Upper lobe of left lung (tissue), 6 donors: ENCODE measurements at regions not wholly inside any gene's neighbourhood (a gene's known extent, or its start where the extent isn't known, plus 50 kb on each side); places are given as distances from the start of the nearest gene placed in this dataset.

ENCODE experiments used
- ATAC-seq, 2 donors: fragments of 200-7000 bp; cut with Tn5 transposase; one replicate each; pipeline ENCODE4 v1.9.1; 2022; ENCODE audit warnings: mild to moderate bottlenecking in 2 of 2, moderate library complexity in 2 of 2; ENCODE audit not compliant: low FRiP score in 2 of 2
- DNase-seq, 2 donors: peaks; one replicate each; pipeline ENCODE4 v3.0.0-alpha.2; 2019 to 2020
- H3K27ac ChIP-seq, 4 donors: fragments of 200-600 bp; sonication (generic); one replicate each; pipeline ENCODE4 v1.5.1; 2016 to 2019
- H3K27me3 ChIP-seq, 4 donors: fragments of 200-600 bp; sonication (generic); one replicate each; pipeline ENCODE4 v1.5.1; 2017 to 2019
- H3K36me3 ChIP-seq, 4 donors: fragments of 200-600 bp; sonication (generic); one replicate each; pipeline ENCODE4 v1.5.1; 2016 to 2019
- H3K4me1 ChIP-seq, 4 donors: fragments of 200-600 bp; sonication (generic); one replicate each; pipeline ENCODE4 v1.5.1; 2018 to 2019
- H3K4me3 ChIP-seq, 4 donors: fragments of 200-600 bp; sonication (generic); one replicate each; pipeline ENCODE4 v1.5.1; 2017 to 2019; ENCODE audit warnings: mild to moderate bottlenecking in 2 of 4, moderate library complexity in 1 of 4
- H3K9me3 ChIP-seq, 4 donors: fragments of 200-600 bp; sonication (generic); one replicate each; pipeline ENCODE4 v1.5.1; 2018 to 2019
- CTCF ChIP-seq, 6 experiments: fragments of 450-650 bp in 4 of 6; fragments of 200-600 bp in 2 of 6; sonication (generic) in 2 of 6; IDR thresholded peaks; one replicate each; pipeline ENCODE4 v1.5.1; 2016 to 2019; ENCODE audit warnings: antibody characterized with exemption in 6 of 6
- EP300 ChIP-seq, 4 donors: sonication (generic); formaldehyde crosslinking; IDR thresholded peaks; one replicate each; pipeline ENCODE4 v1.5.1; 2017; ENCODE audit warnings: antibody characterized with exemption in 4 of 4, control low read depth in 2 of 4
- POLR2A ChIP-seq, 4 donors: fragments of 450-650 bp; IDR thresholded peaks; one replicate each; pipeline ENCODE4 v1.5.1; 2016 to 2017; ENCODE audit warnings: antibody characterized with exemption in 4 of 4, mild to moderate bottlenecking in 2 of 4
- POLR2AphosphoS5 ChIP-seq, 2 donors: sonication (generic); formaldehyde crosslinking; IDR thresholded peaks; one replicate each; pipeline ENCODE4 v1.5.1; 2017; ENCODE audit warnings: antibody characterized with exemption in 2 of 2
- WGBS, 2 donors: methylation state at CpG; one replicate each; pipeline ENCODE4 v1.1.5; 2017 to 2018; 5-methylcytosine and 5-hydroxymethylcytosine counted together
- donor health status: DM: no; HTN: no; CAD: no; lungs with moderate emphysema.
- donor health status: DM: no; HTN: yes; CAD: no; lungs with severe emphysema.

- Histone ChIP-seq H3K27me3 (no peaks in the 10 kb centered on the region), H3K27ac (no peak overlapping the region), H3K4me1 (peaks cover 0 to 3% (median 0%) of the 10 kb centered on the region in 4 donors), H3K4me3 (no peak overlapping the region), H3K9me3 (no peaks in the 10 kb centered on the region), H3K36me3 (no peaks in the 10 kb centered on the region)
- DNase-seq, result no peak
- 69 to 77% methylated on average over 7 of the region's 7 CpGs for WGBS, 2 donors
- ATAC-seq, result no peak
- TF ChIP-seq POLR2A (IDR thresholded peaks at IDR 0.05) (no peak), EP300 (IDR thresholded peaks at IDR 0.05) (no peak), CTCF (IDR thresholded peaks at IDR 0.05) (no peak), POLR2AphosphoS5 (IDR thresholded peaks at IDR 0.05) (no peak)
Measured at GRCh38 chr5:175230299-175230698, 213.7 kb downstream of the DRD1 start.

- Histone ChIP-seq H3K4me1 (peaks cover 0 to 3% (median 0%) of the 10 kb centered on the region in 4 donors), H3K9me3 (no peaks in the 10 kb centered on the region), H3K4me3 (no peak overlapping the region), H3K36me3 (no peaks in the 10 kb centered on the region), H3K27me3 (no peaks in the 10 kb centered on the region), H3K27ac (no peak overlapping the region)
- DNase-seq (no peak), ATAC-seq (no peak)
- WGBS, 2 donors, result 70 to 88% methylated on average over 1 of the region's 1 CpG
- no peak for TF ChIP-seq EP300 (IDR thresholded peaks at IDR 0.05)
- TF ChIP-seq POLR2AphosphoS5 (IDR thresholded peaks at IDR 0.05), result no peak
- TF ChIP-seq CTCF (IDR thresholded peaks at IDR 0.05), result no peak
- no peak for TF ChIP-seq POLR2A (IDR thresholded peaks at IDR 0.05)
Measured at GRCh38 chr5:175226506-175226905, 217.5 kb downstream of the DRD1 start.

GRCh38 chr5:175223291-175223690, 220.7 kb downstream of the DRD1 start:
- DNase-seq (no peak), ATAC-seq (no peak)
- 54 to 58% methylated on average over 7 of the region's 7 CpGs for WGBS, 2 donors
- Histone ChIP-seq H3K9me3 (no peaks in the 10 kb centered on the region), H3K27me3 (no peaks in the 10 kb centered on the region), H3K27ac (no peak overlapping the region), H3K36me3 (no peaks in the 10 kb centered on the region), H3K4me1 (peaks cover 0 to 3% (median 0%) of the 10 kb centered on the region in 4 donors), H3K4me3 (no peak overlapping the region)
- TF ChIP-seq POLR2A (IDR thresholded peaks at IDR 0.05) (no peak), POLR2AphosphoS5 (IDR thresholded peaks at IDR 0.05) (no peak), CTCF (IDR thresholded peaks at IDR 0.05) (no peak)

- no peak overlapping the region for H3K27ac ChIP-seq
- no peak overlapping the region for H3K4me3 ChIP-seq
- 80 to 88% methylated on average over 2 of the region's 2 CpGs for WGBS, 2 donors
- no peaks in the 10 kb centered on the region for H3K9me3 ChIP-seq
- ATAC-seq (no peak), DNase-seq (no peak)
- no peaks in the 10 kb centered on the region for H3K27me3 ChIP-seq
- H3K36me3 ChIP-seq, result no peaks in the 10 kb centered on the region
- peaks cover 0 to 4% (median 1%) of the 10 kb centered on the region in 4 donors for H3K4me1 ChIP-seq
- TF ChIP-seq POLR2AphosphoS5 (IDR thresholded peaks at IDR 0.05) (no peak), CTCF (IDR thresholded peaks at IDR 0.05) (no peak)
Measured at GRCh38 chr5:175222621-175223020, 221.4 kb downstream of the DRD1 start.

- ATAC-seq (no peak), DNase-seq (no peak)
- Histone ChIP-seq H3K27ac (no peak overlapping the region), H3K27me3 (no peaks in the 10 kb centered on the region), H3K4me3 (no peak overlapping the region), H3K9me3 (no peaks in the 10 kb centered on the region), H3K4me1 (peaks cover 0 to 5% (median 1%) of the 10 kb centered on the region in 4 donors), H3K36me3 (no peaks in the 10 kb centered on the region)
- TF ChIP-seq EP300 (IDR thresholded peaks at IDR 0.05) (no peak), CTCF (IDR thresholded peaks at IDR 0.05) (no peak), POLR2AphosphoS5 (IDR thresholded peaks at IDR 0.05) (no peak), POLR2A (IDR thresholded peaks at IDR 0.05) (no peak)
- 84 to 100% methylated on average over 1 of the region's 1 CpG for WGBS, 2 donors
Measured at GRCh38 chr5:175220549-175220948, 223.4 kb downstream of the DRD1 start.
